T47D (cell line): ENCODE measurements at regions not wholly inside any gene's neighbourhood (a gene's known extent, or its start where the extent isn't known, plus 50 kb on each side); places are given as distances from the start of the nearest gene placed in this dataset.
A peak's percentile ranks its signal among the peaks of the same experiment; 100 is the strongest.

Experiments
- DNase-seq, 2 experiments: peaks; one replicate each; pipeline versions ENCODE4 v3.0.0 to v3.0.0-alpha.2; 2011 to 2012; ENCODE audit warnings: low read depth in 1 of 2, low spot score in 1 of 2
- JUND ChIP-seq: IDR thresholded peaks from 2 replicates; pipeline ENCODE4 v1.6.1; 2012; ENCODE audit warnings: low read depth
- in situ Hi-C: cut with HindIII; loops from 2 replicates; pipeline ENCODE4 v1.10.0; 2016; ENCODE audit warnings: low sequenced_read_pairs, low pct_unique_long_range_greater_than_20kb

- DNase-seq = no peak
- no peak for TF ChIP-seq JUND
- in situ Hi-C loops = no loop called here
Measured at GRCh38 chr11:10641912-10642697, 51.5 kb downstream of the IRAG1 start.

- TF ChIP-seq JUND = no peak
- no peak for DNase-seq
- in situ Hi-C loops = no loop called here
Measured at GRCh38 chr11:10641177-10641911, 52.2 kb downstream of the IRAG1 start.

GRCh38 chr11:10640308-10640707 is 53.2 kb downstream of the IRAG1 start:
- DNase-seq = no peak
- in situ Hi-C loops = no loop called here
- no peak for TF ChIP-seq JUND

GRCh38 chr11:10639350-10639749 is 54.2 kb downstream of the IRAG1 start:
- no peak for DNase-seq
- no peak for TF ChIP-seq JUND
- in situ Hi-C loops = no loop called here

- in situ Hi-C loops = no loop called here
- no peak for DNase-seq
- no peak for TF ChIP-seq JUND
Measured at GRCh38 chr11:10638316-10638925, 55.1 kb downstream of the IRAG1 start.

GRCh38 chr11:10637731-10638151 is 55.8 kb downstream of the IRAG1 start:
- in situ Hi-C loops = no loop called here
- no peak for DNase-seq
- TF ChIP-seq JUND = no peak

- in situ Hi-C loops = no loop called here
- no peak for TF ChIP-seq JUND
- DNase-seq = no peak
Measured at GRCh38 chr11:10634407-10634806, 59.1 kb downstream of the IRAG1 start.

- no peak for TF ChIP-seq JUND
- DNase-seq = peak; percentile 63 to 87
- in situ Hi-C loops = no loop called here
Measured at GRCh38 chr11:10633261-10633660, 60.3 kb downstream of the IRAG1 start.

GRCh38 chr11:10632483-10632882 is 61.1 kb downstream of the IRAG1 start:
- in situ Hi-C loops = no loop called here
- DNase-seq = no peak
- no peak for TF ChIP-seq JUND

GRCh38 chr11:10631761-10632160 is 61.8 kb downstream of the IRAG1 start:
- in situ Hi-C loops = no loop called here
- DNase-seq = peak in 1 of 2 experiments; percentile 49
- TF ChIP-seq JUND = no peak

- in situ Hi-C loops = no loop called here
Measured at GRCh38 chr11:10629411-10630002, 61.0 kb upstream of the LYVE1 start.

GRCh38 chr11:10628508-10629236 is 60.2 kb upstream of the LYVE1 start:
- DNase-seq = no peak

More at GRCh38 chr11:10629411-10630002, 61.0 kb upstream of the LYVE1 start:
- no peak for TF ChIP-seq JUND
- no peak for DNase-seq

GRCh38 chr11:10627816-10628215 is 59.4 kb upstream of the LYVE1 start:
- in situ Hi-C loops = no loop called here

More at GRCh38 chr11:10628508-10629236, 60.2 kb upstream of the LYVE1 start:
- no peak for TF ChIP-seq JUND
- in situ Hi-C loops = no loop called here

More at GRCh38 chr11:10627816-10628215, 59.4 kb upstream of the LYVE1 start:
- no peak for DNase-seq
- no peak for TF ChIP-seq JUND
